ENCODE measurements at regions not wholly inside any gene's neighbourhood (a gene's known extent, or its start where the extent isn't known, plus 50 kb on each side); places are given as distances from the start of the nearest gene placed in this dataset.

GRCh38 chr12:67441736-67442346 is 172.7 kb downstream of the CAND1 start:
- peak; percentile 77 for TF ChIP-seq CTCF (IDR thresholded peaks at IDR 0.05; ENCODE audit: low read length)
- no peak for TF ChIP-seq EZH2 (IDR thresholded peaks at IDR 0.05; ENCODE audit: borderline replicate concordance, low read length)
